ENCODE measurements at regions not wholly inside any gene's neighbourhood (a gene's known extent, or its start where the extent isn't known, plus 50 kb on each side); places are given as distances from the start of the nearest gene placed in this dataset.
A peak's percentile ranks its signal among the peaks of the same experiment; 100 is the strongest.

DNA sequence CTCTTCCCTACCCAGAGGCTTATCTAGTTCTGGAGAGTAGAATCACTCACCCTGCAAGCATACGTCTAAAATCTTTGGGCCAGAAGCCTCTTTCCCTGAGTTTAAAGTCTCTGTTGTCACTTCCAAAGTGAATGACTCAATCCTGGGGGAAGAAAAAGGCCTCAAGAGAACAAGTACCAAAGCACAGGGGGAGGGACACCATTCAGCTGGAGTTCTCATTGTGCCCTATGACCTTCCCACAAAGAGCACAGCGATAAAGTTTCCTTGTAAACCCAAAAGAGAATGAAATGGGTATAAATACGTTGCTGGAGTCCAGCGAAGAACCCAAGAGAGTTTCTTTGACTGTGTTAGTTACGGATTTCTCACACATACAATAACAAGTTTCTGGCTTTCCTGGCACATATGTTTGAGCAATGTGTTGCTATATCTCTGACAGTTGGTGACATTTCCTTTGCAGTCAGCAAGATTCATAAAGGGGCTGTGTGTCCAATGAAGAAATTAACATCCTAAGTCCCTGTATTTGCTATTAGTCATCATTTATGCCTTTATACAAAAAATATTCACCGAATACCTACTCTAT lies 107.3 kb upstream of the PTPRG start:
- Histone ChIP-seq H4K20me1 (replicated peaks; ENCODE audit: insufficient read depth) (no peaks in the 10 kb centered on the region), H2AFZ (peak overlapping the region; percentile 85), H3K36me3 (ENCODE audit: insufficient read depth) (no peaks in the 10 kb centered on the region), H3K9me2 (ENCODE audit: insufficient read depth) (peaks cover 7% of the 10 kb centered on the region; the same call in 1 of the 2 replicates), H3K4me1 (ENCODE audit: insufficient read depth) (no peaks in the 10 kb centered on the region), H3K79me2 (replicated peaks; ENCODE audit: insufficient read depth) (no peaks in the 10 kb centered on the region), H3K27ac (ENCODE audit: low read depth) (no peak overlapping the region), H3F3A (replicated peaks; ENCODE audit: low read depth) (no peaks in the 10 kb centered on the region), H3K4me2 (no peak overlapping the region), H3K27me3 (ENCODE audit: insufficient read depth) (no peaks in the 10 kb centered on the region), H3K4me3 (no peak overlapping the region)
- DNase-seq (ENCODE audit: low spot score) (no peak), ATAC-seq (no peak)
- Mint-ChIP-seq H3K4me3 (no peak overlapping the region), H3K4me1 (no peaks in the 10 kb centered on the region), H3K36me3 (ENCODE audit: low read depth) (no peaks in the 10 kb centered on the region), H3K27me3 (ENCODE audit: insufficient read depth, low read depth, poor library complexity) (peaks cover 2% of the 10 kb centered on the region), H3K27ac (no peak overlapping the region), H3K9me3 (no peaks in the 10 kb centered on the region)
- TF ChIP-seq, protein P1, sequence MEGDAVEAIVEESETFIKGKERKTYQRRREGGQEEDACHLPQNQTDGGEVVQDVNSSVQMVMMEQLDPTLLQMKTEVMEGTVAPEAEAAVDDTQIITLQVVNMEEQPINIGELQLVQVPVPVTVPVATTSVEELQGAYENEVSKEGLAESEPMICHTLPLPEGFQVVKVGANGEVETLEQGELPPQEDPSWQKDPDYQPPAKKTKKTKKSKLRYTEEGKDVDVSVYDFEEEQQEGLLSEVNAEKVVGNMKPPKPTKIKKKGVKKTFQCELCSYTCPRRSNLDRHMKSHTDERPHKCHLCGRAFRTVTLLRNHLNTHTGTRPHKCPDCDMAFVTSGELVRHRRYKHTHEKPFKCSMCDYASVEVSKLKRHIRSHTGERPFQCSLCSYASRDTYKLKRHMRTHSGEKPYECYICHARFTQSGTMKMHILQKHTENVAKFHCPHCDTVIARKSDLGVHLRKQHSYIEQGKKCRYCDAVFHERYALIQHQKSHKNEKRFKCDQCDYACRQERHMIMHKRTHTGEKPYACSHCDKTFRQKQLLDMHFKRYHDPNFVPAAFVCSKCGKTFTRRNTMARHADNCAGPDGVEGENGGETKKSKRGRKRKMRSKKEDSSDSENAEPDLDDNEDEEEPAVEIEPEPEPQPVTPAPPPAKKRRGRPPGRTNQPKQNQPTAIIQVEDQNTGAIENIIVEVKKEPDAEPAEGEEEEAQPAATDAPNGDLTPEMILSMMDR (conservative IDR thresholded peaks at IDR 0.05; ENCODE audit: low read depth in 2 of 2) = no peak
- TF ChIP-seq EZH2 (IDR thresholded peaks at IDR 0.05; ENCODE audit: low read depth, unreplicated experiment) (no peak), NANOG (IDR thresholded peaks at IDR 0.05; ENCODE audit: borderline replicate concordance) (no peak), ZNF331 (CRISPR knock-in tag; IDR thresholded peaks at IDR 0.05; ENCODE audit: low read depth) (no peak), ZNF114 (CRISPR knock-in tag; IDR thresholded peaks at IDR 0.05) (no peak)
- TF ChIP-seq, protein P2, sequence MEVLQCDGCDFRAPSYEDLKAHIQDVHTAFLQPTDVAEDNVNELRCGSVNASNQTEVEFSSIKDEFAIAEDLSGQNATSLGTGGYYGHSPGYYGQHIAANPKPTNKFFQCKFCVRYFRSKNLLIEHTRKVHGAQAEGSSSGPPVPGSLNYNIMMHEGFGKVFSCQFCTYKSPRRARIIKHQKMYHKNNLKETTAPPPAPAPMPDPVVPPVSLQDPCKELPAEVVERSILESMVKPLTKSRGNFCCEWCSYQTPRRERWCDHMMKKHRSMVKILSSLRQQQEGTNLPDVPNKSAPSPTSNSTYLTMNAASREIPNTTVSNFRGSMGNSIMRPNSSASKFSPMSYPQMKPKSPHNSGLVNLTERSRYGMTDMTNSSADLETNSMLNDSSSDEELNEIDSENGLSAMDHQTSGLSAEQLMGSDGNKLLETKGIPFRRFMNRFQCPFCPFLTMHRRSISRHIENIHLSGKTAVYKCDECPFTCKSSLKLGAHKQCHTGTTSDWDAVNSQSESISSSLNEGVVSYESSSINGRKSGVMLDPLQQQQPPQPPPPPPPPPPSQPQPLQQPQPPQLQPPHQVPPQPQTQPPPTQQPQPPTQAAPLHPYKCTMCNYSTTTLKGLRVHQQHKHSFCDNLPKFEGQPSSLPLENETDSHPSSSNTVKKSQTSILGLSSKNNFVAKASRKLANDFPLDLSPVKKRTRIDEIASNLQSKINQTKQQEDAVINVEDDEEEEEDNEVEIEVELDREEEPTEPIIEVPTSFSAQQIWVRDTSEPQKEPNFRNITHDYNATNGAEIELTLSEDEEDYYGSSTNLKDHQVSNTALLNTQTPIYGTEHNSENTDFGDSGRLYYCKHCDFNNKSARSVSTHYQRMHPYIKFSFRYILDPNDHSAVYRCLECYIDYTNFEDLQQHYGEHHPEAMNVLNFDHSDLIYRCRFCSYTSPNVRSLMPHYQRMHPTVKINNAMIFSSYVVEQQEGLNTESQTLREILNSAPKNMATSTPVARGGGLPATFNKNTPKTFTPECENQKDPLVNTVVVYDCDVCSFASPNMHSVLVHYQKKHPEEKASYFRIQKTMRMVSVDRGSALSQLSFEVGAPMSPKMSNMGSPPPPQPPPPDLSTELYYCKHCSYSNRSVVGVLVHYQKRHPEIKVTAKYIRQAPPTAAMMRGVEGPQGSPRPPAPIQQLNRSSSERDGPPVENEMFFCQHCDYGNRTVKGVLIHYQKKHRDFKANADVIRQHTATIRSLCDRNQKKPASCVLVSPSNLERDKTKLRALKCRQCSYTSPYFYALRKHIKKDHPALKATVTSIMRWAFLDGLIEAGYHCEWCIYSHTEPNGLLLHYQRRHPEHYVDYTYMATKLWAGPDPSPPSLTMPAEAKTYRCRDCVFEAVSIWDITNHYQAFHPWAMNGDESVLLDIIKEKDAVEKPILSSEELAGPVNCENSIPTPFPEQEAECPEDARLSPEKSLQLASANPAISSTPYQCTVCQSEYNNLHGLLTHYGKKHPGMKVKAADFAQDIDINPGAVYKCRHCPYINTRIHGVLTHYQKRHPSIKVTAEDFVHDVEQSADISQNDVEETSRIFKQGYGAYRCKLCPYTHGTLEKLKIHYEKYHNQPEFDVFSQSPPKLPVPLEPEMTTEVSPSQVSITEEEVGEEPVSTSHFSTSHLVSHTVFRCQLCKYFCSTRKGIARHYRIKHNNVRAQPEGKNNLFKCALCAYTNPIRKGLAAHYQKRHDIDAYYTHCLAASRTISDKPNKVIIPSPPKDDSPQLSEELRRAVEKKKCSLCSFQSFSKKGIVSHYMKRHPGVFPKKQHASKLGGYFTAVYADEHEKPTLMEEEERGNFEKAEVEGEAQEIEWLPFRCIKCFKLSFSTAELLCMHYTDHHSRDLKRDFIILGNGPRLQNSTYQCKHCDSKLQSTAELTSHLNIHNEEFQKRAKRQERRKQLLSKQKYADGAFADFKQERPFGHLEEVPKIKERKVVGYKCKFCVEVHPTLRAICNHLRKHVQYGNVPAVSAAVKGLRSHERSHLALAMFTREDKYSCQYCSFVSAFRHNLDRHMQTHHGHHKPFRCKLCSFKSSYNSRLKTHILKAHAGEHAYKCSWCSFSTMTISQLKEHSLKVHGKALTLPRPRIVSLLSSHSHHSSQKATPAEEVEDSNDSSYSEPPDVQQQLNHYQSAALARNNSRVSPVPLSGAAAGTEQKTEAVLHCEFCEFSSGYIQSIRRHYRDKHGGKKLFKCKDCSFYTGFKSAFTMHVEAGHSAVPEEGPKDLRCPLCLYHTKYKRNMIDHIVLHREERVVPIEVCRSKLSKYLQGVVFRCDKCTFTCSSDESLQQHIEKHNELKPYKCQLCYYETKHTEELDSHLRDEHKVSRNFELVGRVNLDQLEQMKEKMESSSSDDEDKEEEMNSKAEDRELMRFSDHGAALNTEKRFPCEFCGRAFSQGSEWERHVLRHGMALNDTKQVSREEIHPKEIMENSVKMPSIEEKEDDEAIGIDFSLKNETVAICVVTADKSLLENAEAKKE (CRISPR knock-in tag; IDR thresholded peaks at IDR 0.05) = no peak
